Stimulated activated CD4-positive, alpha-beta T cell treated with anti-CD3 and anti-CD28 coated beads, Interleukin-1b, Interleukin-23, amount 100 ng/mL, for 1 hour (primary cell): ENCODE measurements at regions not wholly inside any gene's neighbourhood (a gene's known extent, or its start where the extent isn't known, plus 50 kb on each side); places are given as distances from the start of the nearest gene placed in this dataset.
A peak's percentile ranks its signal among the peaks of the same experiment; 100 is the strongest.
"Not testable (repeated sequence)": the region's sequence is repeated elsewhere in the genome, so short reads cannot be mapped to it uniquely, and the experiment has no call there.

Experiments used
- DNase-seq, 2 donors: peaks; one replicate each; pipeline ENCODE4 v3.0.0-alpha.2; 2020; ENCODE audit warnings: low read depth in 2 of 2

- DNase-seq: no peak
Observed at GRCh38 chr4:153099391-153100140, 104.7 kb upstream of the TRIM2 start.

GRCh38 chr4:153106736-153107135 is 97.5 kb upstream of the TRIM2 start:
- DNase-seq: not testable (repeated sequence)

DNA sequence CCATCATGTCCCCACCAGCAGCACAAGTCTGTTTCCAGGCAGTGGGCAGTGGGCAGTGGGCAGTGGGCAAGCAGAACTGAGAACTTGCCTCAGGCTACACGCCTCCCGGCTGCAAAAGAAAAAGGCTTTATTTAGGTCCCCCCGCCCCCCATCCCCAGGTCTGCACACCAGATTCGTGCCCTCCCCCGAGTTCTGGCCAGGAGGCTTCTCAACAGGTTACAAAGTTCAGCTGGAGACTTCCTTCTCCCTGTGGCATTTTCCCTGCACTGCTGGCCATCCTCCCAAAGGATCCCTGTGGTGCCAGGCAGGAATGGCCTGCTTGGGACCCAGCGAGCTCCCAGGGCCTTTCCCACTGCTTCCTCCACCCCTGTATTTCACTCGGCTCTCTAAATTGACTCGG is 97.0 kb upstream of the TRIM2 start:
- no peak for DNase-seq

DNA sequence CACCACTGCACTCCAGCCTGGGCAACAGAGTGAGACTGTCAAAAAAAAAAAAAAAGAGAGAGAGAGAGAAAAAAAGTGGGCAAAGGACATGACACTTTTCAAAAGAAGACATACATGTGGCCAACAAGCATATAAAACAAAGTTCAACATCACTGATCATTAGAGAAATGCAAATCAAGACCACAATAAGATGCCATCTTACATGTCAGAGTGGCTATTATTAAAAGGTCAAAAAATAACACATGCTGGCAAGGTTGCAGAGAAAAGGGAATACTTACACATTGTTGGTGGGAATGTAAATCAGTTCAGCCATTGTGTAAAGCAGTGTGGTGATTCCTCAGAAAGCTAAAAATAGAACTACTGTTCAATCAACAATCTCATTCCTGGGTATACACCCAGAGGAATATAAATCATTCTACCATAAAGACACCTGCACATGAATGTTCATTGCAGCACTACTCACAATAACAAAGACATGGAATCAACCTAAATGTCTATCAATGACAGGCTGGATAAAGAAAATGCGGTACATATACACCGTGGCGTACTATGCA is 94.9 kb upstream of the TRIM2 start:
- DNase-seq: no peak

DNA sequence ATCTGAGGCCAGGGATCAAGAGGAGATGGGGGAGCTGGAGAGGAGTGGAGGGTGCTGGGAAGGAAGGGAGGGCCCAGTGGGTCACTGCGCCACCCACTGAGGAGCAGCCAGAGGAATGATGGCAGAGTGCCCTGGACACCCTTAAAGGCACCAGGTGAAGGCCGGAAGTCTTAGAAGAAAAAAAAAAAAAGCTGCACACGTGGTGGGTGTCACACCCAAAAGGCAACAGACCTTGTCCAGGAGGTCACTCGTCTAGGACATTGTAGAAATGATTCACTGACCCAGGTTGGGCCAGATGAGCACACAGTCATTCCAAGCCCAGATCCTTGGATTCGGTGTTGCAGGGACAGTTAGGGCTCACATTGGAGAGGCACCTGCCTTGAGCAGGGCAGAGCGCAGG is 93.5 kb upstream of the TRIM2 start:
- DNase-seq: no peak

DNA sequence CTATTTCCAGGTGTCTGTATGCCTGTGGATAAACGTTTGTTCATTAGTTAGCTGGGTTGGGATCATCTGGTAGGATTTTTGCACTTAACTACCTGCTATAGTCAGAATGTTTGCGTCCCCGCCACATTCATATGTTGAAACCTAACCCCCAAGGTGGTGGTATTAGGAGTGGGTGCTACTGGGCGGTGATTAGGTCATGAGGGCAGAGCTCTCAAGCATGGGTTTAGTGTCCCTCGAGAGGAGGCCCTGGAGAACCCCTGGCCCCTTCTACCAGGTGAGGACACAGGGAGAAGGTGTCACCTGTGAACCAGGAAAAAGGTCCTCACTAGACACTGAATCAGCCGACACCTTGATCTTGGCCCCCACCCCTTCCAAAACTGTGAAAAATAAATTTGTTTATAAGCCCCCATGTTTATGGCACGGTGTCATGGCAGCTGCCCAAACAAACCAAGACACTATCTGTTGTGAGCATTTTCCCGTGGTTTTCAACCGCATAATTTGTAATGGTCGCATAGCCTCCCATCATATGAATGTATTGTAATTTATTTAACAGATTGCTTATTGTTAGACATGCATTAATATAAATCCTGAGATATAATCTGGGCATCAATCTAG is 92.7 kb upstream of the TRIM2 start:
- DNase-seq: no peak

DNA sequence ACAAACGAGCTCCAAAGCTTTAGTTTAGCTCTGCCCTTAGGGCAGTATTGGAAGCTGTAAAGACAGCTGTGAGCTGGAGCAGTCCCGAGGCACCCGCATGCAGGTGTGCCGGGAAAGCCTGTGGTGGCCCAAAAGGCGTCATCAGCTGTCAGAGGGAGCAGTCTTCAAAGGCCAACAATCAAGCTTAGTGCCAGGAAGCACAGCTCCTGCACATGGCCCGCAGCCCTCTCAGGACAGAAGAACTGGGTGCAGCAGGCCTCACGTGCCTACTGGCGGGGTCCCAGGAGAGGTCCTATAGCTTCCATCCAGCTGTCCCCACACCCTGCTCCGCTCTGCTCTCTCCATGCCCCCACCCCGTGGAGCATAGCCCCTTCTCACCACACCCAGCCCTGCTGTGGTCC is 92.2 kb upstream of the TRIM2 start:
- no peak for DNase-seq

- DNase-seq: no peak
Observed at GRCh38 chr4:153113061-153113837, 91.0 kb upstream of the TRIM2 start.

DNA sequence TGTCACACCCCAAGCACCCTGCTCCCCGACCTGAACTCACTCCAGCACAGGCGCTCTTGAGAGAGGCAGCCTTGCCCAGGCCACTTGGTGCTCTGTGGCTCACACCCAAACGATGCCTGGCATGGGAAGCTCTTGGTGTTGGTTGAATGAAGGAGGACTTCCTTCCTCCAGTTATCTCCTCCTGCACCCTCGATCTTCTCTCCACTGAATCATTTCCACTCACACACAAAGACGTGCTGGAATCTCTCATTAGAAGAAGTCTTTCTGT is 90.5 kb upstream of the TRIM2 start:
- no peak for DNase-seq

DNA sequence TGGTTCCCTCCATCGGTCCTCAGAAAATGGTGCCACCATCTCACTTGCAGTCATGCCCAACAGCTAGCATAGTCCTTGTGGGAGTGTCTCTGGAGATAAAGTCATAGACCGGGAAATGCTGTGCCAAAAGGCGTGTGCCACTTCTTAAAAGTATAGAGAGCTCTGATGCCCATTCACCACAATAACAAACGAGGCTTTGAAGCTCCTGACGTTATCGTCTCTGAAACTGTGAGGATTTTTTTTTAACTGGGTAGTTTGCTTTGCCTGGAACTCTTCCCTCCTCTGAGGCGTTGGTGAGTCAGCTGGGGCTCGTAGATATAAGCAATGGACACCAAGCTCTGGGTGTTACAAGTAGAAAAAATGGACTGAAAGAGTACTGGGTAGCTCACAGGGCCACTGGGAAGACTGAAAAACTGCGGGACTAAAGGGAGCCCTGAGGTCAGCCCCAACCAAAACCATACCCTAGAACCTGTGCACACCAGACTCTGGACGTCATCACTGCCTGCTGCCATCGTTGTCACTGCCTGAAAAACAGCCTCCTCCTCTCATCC is 89.4 kb upstream of the TRIM2 start:
- no peak for DNase-seq

DNA sequence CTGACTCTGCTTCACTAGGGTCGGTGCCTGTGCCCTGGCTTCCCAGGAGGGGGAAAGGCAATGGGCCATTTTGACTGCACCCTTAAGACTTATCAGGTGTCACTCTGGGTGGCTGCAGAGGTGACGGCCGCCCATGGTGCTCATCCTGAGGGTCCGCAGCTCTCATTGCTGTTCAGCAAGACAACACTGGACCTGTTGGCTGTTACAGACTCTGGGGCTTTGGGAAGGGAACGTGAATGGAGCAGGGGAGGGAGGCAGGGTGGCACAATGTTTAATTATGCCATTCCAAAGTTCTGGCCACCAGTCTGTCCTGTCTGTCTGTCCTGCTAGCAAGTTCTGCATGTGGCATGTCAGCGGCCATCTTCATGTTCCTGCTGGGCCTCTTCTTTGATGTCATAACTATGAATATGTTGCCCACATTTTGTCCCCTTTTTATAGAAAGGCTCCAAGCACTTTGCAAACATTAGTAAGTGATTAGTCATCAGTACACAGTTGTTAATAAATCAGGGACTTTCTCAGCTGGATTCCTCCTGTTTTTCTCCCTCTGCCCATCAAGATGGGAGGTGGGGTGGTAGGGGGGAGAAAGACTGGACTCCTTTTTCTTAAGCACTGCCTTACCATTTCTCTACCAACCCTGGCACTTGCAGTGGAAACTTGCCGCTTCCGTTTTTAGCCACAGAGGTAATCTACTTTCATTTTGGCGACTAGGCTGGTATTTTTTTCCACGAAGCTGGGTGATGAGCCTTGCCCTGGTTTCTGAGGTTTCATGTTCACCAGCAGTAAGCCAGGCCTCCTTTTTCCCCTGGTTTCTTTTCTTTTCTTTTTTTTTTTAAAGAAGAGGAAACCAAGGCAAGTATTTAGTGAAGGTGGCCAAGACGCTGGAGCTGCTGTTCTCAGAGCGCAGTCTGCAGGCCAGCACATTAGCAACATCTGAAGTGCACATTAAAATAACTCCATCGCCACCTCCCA is 88.6 kb upstream of the TRIM2 start:
- peak; percentile 39 to 52 for DNase-seq

- DNase-seq: no peak
Observed at GRCh38 chr4:153116291-153116680, 88.0 kb upstream of the TRIM2 start.

DNA sequence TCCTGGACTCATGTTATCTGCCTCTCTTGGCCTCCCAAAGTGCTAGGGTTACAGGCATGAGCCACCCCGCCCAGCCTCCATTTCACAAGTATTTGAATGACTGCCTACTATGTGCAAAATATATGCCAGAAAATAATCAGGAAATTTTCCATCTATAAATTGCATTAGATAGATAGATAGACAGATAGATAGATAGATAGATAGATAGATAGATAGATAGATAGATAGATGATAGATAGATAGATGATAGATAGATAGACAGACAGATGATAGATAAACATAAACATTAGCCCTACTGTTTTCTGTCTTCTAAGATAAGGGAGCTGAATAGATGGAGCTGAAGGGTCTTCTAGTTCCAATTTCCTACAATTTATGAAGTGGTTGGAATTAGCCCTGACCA is 87.4 kb upstream of the TRIM2 start:
- DNase-seq: no peak

DNA sequence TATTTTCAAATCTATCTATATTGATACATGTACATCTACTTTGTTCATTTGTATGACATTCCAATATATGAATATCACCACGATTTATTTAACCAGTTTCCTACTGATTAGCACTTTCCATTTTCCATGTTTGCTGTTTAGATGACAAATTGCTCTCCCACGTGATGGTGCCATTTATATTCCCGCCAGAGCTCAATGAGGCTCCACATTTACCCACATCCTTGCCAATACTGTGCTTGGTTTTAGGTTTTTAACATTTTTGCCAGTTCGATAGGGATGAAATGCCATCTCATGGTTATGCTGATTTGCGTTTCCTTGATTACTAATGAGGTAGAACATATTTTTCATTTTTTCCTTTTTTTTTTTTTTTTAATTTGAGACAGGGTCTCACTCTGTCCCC is 86.7 kb upstream of the TRIM2 start:
- DNase-seq: no peak

- DNase-seq: no peak
Observed at GRCh38 chr4:153119626-153120025, 84.6 kb upstream of the TRIM2 start.

DNA sequence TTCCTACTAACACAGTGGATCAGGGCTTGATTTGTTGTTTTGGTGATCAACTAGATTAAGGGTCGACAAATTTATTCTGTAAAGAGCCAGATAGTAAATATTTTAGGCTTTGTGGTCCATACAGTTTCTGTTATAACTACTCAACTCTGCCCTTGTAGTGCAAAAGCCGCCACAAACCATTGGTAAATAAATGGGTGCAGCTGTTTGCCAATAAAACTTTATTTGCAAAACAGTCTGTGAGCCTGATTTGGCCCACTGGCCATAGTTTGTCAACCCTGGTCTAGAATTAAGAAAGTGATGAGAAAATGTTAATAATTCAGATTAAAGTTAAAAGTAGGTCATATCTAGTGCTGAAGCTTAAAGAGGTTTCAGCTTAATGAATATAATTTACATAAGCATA is 84.0 kb upstream of the TRIM2 start:
- DNase-seq: no peak

GRCh38 chr4:153122855-153123254 is 81.4 kb upstream of the TRIM2 start:
- DNase-seq: no peak

DNA sequence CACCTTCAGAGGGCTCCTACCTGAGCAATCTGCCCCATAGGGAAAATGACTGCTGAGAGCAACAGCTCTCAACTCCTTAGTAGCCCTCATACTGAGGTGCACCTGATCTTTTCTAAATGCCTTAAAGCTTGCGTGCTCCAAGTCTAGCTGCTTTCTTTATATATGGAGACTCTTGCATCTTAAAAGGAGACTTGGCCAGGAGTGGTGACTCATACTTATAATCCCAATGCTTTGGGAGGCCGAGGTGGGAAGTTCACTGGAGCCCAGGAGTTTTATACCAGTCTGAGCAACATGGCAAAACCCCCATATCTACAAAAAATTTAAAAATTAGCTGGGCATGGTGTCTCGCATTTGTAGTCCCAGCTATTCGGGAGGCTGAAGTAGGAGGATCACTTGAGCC is 78.1 kb upstream of the TRIM2 start:
- DNase-seq: no peak

GRCh38 chr4:153127760-153128494 is 76.3 kb upstream of the TRIM2 start:
- DNase-seq: peak; percentile 78 to 79

GRCh38 chr4:153131596-153131995 is 72.6 kb upstream of the TRIM2 start:
- DNase-seq: no peak

DNA sequence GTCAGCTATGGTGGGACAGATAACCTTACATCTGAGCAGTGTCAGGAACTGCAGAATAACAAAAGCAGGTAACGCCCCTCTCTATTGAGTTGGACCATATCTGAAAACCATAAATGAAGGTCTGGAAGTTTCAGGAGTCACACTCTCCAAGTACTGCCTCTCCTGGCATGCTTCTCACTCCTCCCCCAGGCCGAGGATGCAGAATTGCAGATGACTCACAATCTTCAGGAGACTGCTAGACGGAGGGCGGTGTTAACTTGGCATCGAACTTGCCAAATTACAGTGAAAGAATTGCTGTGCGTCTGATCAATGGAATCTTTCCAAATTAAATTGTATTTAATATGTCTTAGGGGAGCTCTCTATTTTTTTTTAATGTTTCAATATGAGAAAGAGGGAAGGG is 67.1 kb upstream of the TRIM2 start:
- no peak for DNase-seq
